Kidney (tissue), 13 donors: ENCODE measurements at regions not wholly inside any gene's neighbourhood (a gene's known extent, or its start where the extent isn't known, plus 50 kb on each side); places are given as distances from the start of the nearest gene placed in this dataset.

ENCODE experiments used
- DNase-seq, 5 donors: peaks; one replicate each; pipeline ENCODE4 v3.0.0-alpha.2; 2013 to 2020
- FAIRE-seq: peaks from 2 replicates; lab custom pipeline; 2012; peaks lifted over from hg19 to GRCh38; lab: Jason Lieb, UNC
- H3K27ac ChIP-seq, 2 donors: one replicate each; pipeline ENCODE4 v1.7.0; 2013; ENCODE audit warnings: low read depth in 2 of 2, low read length in 2 of 2, inconsistent platforms in 1 of 2
- H3K27me3 ChIP-seq: one replicate; pipeline ENCODE4 v1.7.1; 2013; ENCODE audit warnings: low read length, inconsistent platforms; ENCODE audit not compliant: control insufficient read depth, insufficient read depth
- H3K36me3 ChIP-seq, 3 donors: one replicate each; pipeline versions ENCODE4 v1.7.0 to v1.7.1; 2013; ENCODE audit warnings: low read length in 3 of 3, control low read depth in 1 of 3, inconsistent platforms in 1 of 3; ENCODE audit not compliant: insufficient read depth in 3 of 3, control insufficient read depth in 2 of 3
- H3K4me1 ChIP-seq, 3 donors: one replicate each; pipeline versions ENCODE4 v1.7.0 to v1.7.1; 2013; ENCODE audit warnings: low read length in 3 of 3, inconsistent platforms in 1 of 3, low read depth in 1 of 3; ENCODE audit not compliant: control insufficient read depth in 2 of 3, insufficient read depth in 2 of 3
- H3K4me3 ChIP-seq, 3 donors: one replicate each; pipeline versions ENCODE4 v1.7.0 to v1.8.1; 2013; ENCODE audit warnings: low read length in 3 of 3, control low read depth in 1 of 3, inconsistent platforms in 1 of 3
- H3K9ac ChIP-seq, 3 donors: one replicate each; pipeline versions ENCODE4 v1.7.0 to v1.7.1; 2013; ENCODE audit warnings: low read length in 3 of 3, control low read depth in 1 of 3, inconsistent platforms in 1 of 3
- H3K9me3 ChIP-seq, 3 donors: one replicate each; pipeline versions ENCODE4 v1.7.0 to v1.7.1; 2013; ENCODE audit warnings: low read length in 3 of 3, control low read depth in 1 of 3, inconsistent platforms in 1 of 3; ENCODE audit not compliant: control insufficient read depth in 2 of 3, insufficient read depth in 1 of 3
- intact Hi-C: fragments of 100-400 bp; cut with DNase I; formaldehyde crosslinking; loops from one replicate; pipeline ENCODE4 v1.11.1; 2022
- TF ChIP-seq, protein P1 (sequence below): IDR thresholded peaks from 3 replicates; pipeline ENCODE4 v1.5.1; 2012; ENCODE audit warnings: mild to moderate bottlenecking, moderate library complexity, borderline replicate concordance; ENCODE audit not compliant: insufficient read depth; ENCODE audit errors: extremely low read depth
- donor health status: control.
- donor health status: control.
- donor health status: control.
- donor health status: control.
- donor health status: control.
- donor health status: DM: yes; HTN: yes; CAD: no.
- donor health status: Normal renal cell carcinoma (clear cell type).

DNA sequence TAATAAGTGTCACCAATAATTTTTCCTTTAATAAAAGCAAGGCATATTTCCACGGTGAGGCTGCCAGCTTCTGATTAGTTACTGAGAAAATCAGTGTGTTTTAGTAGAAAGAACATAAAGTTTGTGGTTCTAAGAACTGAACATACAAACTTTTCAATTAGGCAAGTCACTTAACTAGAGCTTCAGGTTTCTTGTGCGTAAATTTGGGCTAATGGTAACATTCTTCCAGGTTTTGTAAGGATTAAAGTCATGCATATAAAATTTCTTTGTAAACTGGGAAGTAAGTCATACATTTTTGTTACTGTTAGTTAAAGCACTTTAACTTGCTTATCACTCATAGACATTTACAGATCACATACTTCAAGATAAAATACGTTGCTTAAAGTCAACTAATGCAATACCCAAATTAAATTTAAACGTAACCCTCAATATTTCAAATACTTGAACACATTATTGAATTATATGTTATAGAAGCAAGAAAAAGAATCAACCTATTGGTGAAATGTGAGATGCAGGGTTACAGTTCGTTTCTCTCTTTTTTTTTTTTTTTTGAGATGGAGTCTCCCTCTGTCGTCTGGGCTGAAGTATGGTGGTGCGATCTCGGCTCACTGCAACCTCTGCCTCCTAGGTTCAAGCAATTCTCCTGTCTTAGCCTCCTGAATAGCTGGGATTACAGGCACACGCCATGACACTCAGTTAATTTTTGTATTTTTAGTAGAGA, 327.3 kb upstream of the NOX3 start:
- TF ChIP-seq, protein P1, sequence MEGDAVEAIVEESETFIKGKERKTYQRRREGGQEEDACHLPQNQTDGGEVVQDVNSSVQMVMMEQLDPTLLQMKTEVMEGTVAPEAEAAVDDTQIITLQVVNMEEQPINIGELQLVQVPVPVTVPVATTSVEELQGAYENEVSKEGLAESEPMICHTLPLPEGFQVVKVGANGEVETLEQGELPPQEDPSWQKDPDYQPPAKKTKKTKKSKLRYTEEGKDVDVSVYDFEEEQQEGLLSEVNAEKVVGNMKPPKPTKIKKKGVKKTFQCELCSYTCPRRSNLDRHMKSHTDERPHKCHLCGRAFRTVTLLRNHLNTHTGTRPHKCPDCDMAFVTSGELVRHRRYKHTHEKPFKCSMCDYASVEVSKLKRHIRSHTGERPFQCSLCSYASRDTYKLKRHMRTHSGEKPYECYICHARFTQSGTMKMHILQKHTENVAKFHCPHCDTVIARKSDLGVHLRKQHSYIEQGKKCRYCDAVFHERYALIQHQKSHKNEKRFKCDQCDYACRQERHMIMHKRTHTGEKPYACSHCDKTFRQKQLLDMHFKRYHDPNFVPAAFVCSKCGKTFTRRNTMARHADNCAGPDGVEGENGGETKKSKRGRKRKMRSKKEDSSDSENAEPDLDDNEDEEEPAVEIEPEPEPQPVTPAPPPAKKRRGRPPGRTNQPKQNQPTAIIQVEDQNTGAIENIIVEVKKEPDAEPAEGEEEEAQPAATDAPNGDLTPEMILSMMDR, result no peak
- no peaks in the 10 kb centered on the region for H3K9me3 ChIP-seq
- DNase-seq (no peak), FAIRE-seq (peak; percentile 15)
- no peak overlapping the region for H3K9ac ChIP-seq
- no peaks in the 10 kb centered on the region for H3K36me3 ChIP-seq
- H3K4me1 ChIP-seq, result peaks cover 3 to 4% (median 3%) of the 10 kb centered on the region in 3 donors
- H3K27ac ChIP-seq, result no peak overlapping the region
- no peaks in the 10 kb centered on the region for H3K27me3 ChIP-seq
- intact Hi-C loops, result no loop called here
- H3K4me3 ChIP-seq, result no peak overlapping the region

DNA sequence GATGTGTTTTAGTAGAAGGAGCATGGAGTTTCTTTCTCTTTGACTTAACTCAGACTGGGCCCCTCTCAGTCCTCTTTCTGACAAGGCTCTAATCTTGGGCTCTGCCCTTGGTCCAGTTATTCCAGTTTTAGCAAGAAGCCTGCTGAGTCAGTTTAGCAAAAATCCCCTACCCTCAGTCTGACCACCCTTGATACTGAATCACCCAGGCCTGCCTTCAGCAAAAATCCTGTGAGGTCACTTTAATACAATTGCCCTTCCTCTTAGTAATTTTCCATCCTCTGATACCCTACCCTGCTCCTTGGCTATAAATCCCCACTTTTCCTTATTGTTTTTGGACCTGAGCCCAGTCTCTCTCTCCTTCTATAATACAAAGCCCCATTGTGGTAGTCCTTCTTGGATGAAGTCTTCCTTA, 326.7 kb upstream of the NOX3 start:
- peak overlapping the region; percentile 18 to 66 for H3K27ac ChIP-seq
- no peaks in the 10 kb centered on the region for H3K27me3 ChIP-seq
- no peak for FAIRE-seq
- peak in 3 of 5 donors; percentile 31 to 89 (median 84) for DNase-seq
- peaks cover 3 to 4% (median 3%) of the 10 kb centered on the region in 3 donors for H3K4me1 ChIP-seq
- H3K36me3 ChIP-seq, result no peaks in the 10 kb centered on the region
- TF ChIP-seq, protein P1, result no peak
- intact Hi-C loops, result no loop called here
- no peak overlapping the region for H3K9ac ChIP-seq
- no peaks in the 10 kb centered on the region for H3K9me3 ChIP-seq
- H3K4me3 ChIP-seq, result no peak overlapping the region

GRCh38 chr6:155779456-155779855, 323.8 kb upstream of the NOX3 start:
- Histone ChIP-seq H3K4me3 (no peak overlapping the region), H3K36me3 (no peaks in the 10 kb centered on the region), H3K27me3 (no peaks in the 10 kb centered on the region), H3K9ac (no peak overlapping the region), H3K27ac (no peak overlapping the region), H3K9me3 (no peaks in the 10 kb centered on the region), H3K4me1 (peaks cover 3 to 4% (median 3%) of the 10 kb centered on the region in 3 donors)
- no peak for DNase-seq
- intact Hi-C loops, result no loop called here
- TF ChIP-seq, protein P1, result no peak
- no peak for FAIRE-seq
